ENCODE measurements at regions not wholly inside any gene's neighbourhood (a gene's known extent, or its start where the extent isn't known, plus 50 kb on each side); places are given as distances from the start of the nearest gene placed in this dataset.

DNA sequence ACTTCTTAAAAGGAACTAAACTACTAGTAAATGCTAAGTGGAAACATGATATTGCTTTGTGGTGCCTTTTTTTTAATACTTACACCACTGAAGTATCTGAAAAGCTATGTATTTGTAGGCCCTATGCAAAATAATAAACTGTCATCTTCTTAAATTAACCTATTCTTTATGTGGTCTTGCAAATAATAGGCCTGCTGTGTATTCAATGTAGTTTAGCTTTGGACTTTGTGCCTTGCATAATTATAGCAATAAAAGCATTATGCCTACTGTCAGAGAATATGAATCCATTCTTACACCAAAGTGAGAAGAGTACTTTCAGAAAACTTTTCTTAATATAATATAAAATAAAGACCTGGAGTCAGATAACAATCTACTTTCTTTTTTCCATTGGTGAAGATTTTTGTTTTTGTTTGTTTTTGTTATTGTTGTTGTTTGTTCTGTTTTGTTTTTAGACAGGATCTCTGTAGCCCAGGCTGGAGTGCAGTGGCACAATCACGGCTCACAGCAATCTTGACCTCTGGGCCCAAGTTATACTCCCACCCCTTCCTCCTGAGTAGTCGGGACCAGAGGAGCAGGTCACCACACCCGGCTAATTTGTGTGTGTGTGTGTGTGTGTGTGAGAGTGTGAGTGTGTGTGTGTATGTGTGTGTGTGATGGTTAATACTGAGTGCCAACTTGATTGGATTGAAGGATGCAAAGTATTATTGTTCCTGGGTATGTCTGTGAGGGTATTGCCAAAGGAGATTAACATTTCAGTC, 213.8 kb downstream of the SLC6A15 start:
- H3K36me3 ChIP-seq (replicated peaks in 1 of 2; ENCODE audit: control insufficient read depth in 1 of 2, insufficient read depth in 2 of 2, low read length in 2 of 2) = no peaks in the 10 kb centered on the region
- no peaks in the 10 kb centered on the region for H3K36me3 Mint-ChIP-seq
- H3K27ac ChIP-seq (ENCODE audit: low read depth in 1 of 2, low read length in 2 of 2) = no peak overlapping the region
- no peak overlapping the region for H3K27ac Mint-ChIP-seq
- no peaks in the 10 kb centered on the region for H3K79me2 ChIP-seq (ENCODE audit: insufficient read depth, low read length)
- TF ChIP-seq, protein P1, sequence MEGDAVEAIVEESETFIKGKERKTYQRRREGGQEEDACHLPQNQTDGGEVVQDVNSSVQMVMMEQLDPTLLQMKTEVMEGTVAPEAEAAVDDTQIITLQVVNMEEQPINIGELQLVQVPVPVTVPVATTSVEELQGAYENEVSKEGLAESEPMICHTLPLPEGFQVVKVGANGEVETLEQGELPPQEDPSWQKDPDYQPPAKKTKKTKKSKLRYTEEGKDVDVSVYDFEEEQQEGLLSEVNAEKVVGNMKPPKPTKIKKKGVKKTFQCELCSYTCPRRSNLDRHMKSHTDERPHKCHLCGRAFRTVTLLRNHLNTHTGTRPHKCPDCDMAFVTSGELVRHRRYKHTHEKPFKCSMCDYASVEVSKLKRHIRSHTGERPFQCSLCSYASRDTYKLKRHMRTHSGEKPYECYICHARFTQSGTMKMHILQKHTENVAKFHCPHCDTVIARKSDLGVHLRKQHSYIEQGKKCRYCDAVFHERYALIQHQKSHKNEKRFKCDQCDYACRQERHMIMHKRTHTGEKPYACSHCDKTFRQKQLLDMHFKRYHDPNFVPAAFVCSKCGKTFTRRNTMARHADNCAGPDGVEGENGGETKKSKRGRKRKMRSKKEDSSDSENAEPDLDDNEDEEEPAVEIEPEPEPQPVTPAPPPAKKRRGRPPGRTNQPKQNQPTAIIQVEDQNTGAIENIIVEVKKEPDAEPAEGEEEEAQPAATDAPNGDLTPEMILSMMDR (IDR thresholded peaks at IDR 0.05) = no peak
- H3K9ac ChIP-seq (ENCODE audit: insufficient read depth, low read length, poor library complexity, severe bottlenecking) = no peak overlapping the region
- DNase-seq = no peak
- WGBS (ENCODE audit: insufficient coverage) = 83% methylated on average over 1 of the region's 3 CpGs
- H3K4me2 ChIP-seq (replicated peaks; ENCODE audit: extremely low read depth, low read length, poor library complexity, severe bottlenecking) = no peak overlapping the region
- H3K4me3 ChIP-seq (replicated peaks in 1 of 3; ENCODE audit: low read depth in 2 of 3, low read length in 3 of 3) = no peak overlapping the region
- H3K4me1 Mint-ChIP-seq = no peaks in the 10 kb centered on the region
- H3K4me3 Mint-ChIP-seq = no peak overlapping the region
- no peaks in the 10 kb centered on the region for H4K20me1 ChIP-seq (ENCODE audit: insufficient read depth, low read length)
- peaks cover 0 to 4% (median 0%) of the 10 kb centered on the region in 7 donors for H3K9me3 Mint-ChIP-seq
- no peak overlapping the region for H2AFZ ChIP-seq (ENCODE audit: insufficient read depth, low read depth, low read length, poor library complexity, severe bottlenecking)
- intact Hi-C loops (cut with micrococcal nuclease) = no loop called here
- no peaks in the 10 kb centered on the region for H3K4me1 ChIP-seq (ENCODE audit: control insufficient read depth in 1 of 2, insufficient read depth in 2 of 2, low read length in 2 of 2)
- H3K27me3 ChIP-seq (ENCODE audit: control insufficient read depth in 2 of 2, insufficient read depth in 2 of 2, low read length in 2 of 2) = no peaks in the 10 kb centered on the region
- H3K27me3 Mint-ChIP-seq (ENCODE audit: low read depth in 3 of 3) = no peaks in the 10 kb centered on the region
- H3K9me3 ChIP-seq (replicated peaks in 1 of 2; ENCODE audit: control insufficient read depth in 1 of 2, insufficient read depth in 1 of 2, low read length in 2 of 2) = no peaks in the 10 kb centered on the region

DNA sequence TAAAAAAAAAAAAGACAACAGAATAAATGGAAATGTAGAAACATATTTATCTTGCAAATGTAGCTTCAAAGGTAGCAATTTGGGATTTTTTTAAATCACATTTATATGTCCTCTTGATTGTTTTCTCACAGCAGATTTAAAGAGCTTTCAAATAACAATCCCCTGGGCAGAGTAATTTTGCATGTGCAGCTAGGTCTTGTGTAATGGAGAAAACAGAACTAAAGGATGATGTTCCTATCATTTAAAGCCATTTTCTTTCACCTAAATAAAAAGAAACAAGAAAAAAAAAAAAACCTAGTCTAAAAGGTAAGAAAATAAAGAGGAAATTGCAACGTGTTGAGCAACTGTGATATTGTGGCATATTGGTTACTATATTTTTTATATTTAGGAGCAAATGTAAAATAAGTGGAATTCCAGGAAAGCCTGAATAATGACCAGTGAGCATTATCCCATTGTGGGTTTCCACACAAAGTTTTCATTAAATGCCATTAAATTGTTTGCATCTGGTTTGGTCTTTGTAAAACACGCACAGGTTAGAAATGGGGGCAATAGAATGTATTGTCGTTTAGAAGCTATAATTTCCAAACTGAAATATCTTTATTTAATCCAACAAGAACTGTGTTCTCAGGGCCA, 215.6 kb downstream of the SLC6A15 start:
- no peaks in the 10 kb centered on the region for H3K79me2 ChIP-seq (ENCODE audit: insufficient read depth, low read length)
- no peaks in the 10 kb centered on the region for H3K27me3 Mint-ChIP-seq (ENCODE audit: low read depth in 3 of 3)
- intact Hi-C loops (cut with micrococcal nuclease) = no loop called here
- peaks cover 0 to 4% (median 0%) of the 10 kb centered on the region in 7 donors for H3K9me3 Mint-ChIP-seq
- no peaks in the 10 kb centered on the region for H3K4me1 ChIP-seq (ENCODE audit: control insufficient read depth in 1 of 2, insufficient read depth in 2 of 2, low read length in 2 of 2)
- DNase-seq = no peak
- no peaks in the 10 kb centered on the region for H3K9me3 ChIP-seq (replicated peaks in 1 of 2; ENCODE audit: control insufficient read depth in 1 of 2, insufficient read depth in 1 of 2, low read length in 2 of 2)
- no peaks in the 10 kb centered on the region for H4K20me1 ChIP-seq (ENCODE audit: insufficient read depth, low read length)
- no CpG with 5 or more reads among the region's 3 CpGs for WGBS (ENCODE audit: insufficient coverage)
- H3K36me3 Mint-ChIP-seq = no peaks in the 10 kb centered on the region
- H3K27me3 ChIP-seq (ENCODE audit: control insufficient read depth in 2 of 2, insufficient read depth in 2 of 2, low read length in 2 of 2) = no peaks in the 10 kb centered on the region
- no peaks in the 10 kb centered on the region for H3K4me1 Mint-ChIP-seq
- no peak overlapping the region for H2AFZ ChIP-seq (ENCODE audit: insufficient read depth, low read depth, low read length, poor library complexity, severe bottlenecking)
- no peak overlapping the region for H3K27ac ChIP-seq (ENCODE audit: low read depth in 1 of 2, low read length in 2 of 2)
- H3K9ac ChIP-seq (ENCODE audit: insufficient read depth, low read length, poor library complexity, severe bottlenecking) = no peak overlapping the region
- H3K36me3 ChIP-seq (replicated peaks in 1 of 2; ENCODE audit: control insufficient read depth in 1 of 2, insufficient read depth in 2 of 2, low read length in 2 of 2) = no peaks in the 10 kb centered on the region
- no peak overlapping the region for H3K27ac Mint-ChIP-seq
- H3K4me2 ChIP-seq (replicated peaks; ENCODE audit: extremely low read depth, low read length, poor library complexity, severe bottlenecking) = no peak overlapping the region
- H3K4me3 Mint-ChIP-seq = no peak overlapping the region
- TF ChIP-seq, protein P1 (IDR thresholded peaks at IDR 0.05) = no peak
- H3K4me3 ChIP-seq (replicated peaks in 1 of 3; ENCODE audit: low read depth in 2 of 3, low read length in 3 of 3) = no peak overlapping the region

All from CD14-positive monocyte (primary cell).